ENCODE measurements at regions not wholly inside any gene's neighbourhood (a gene's known extent, or its start where the extent isn't known, plus 50 kb on each side); places are given as distances from the start of the nearest gene placed in this dataset.

GRCh38 chr5:67373518-67373917 lies 176.9 kb upstream of the CD180 start:
- WGBS (ENCODE audit: extremely low coverage, insufficient read length, low lambda C conversion rate) = no CpG with 5 or more reads among the region's 1 CpG
- Histone ChIP-seq H4K20me1 (ENCODE audit: control insufficient read depth, insufficient read depth, insufficient read length) (no peaks in the 10 kb centered on the region), H3K23me2 (ENCODE audit: insufficient read length, low read depth, low read length, poor library complexity, severe bottlenecking) (no peaks in the 10 kb centered on the region), H3K9ac (ENCODE audit: extremely low read depth, insufficient read length, low read length) (no peak overlapping the region), H3K4me2 (ENCODE audit: insufficient read depth, insufficient read length, low read length) (no peak overlapping the region), H3K27ac (ENCODE audit: insufficient read length, low read depth, low read length) (no peak overlapping the region), H2BK15ac (ENCODE audit: low read depth, low read length) (no peak overlapping the region), H3K4me1 (ENCODE audit: insufficient read depth, low read length) (no peaks in the 10 kb centered on the region), H3K23ac (ENCODE audit: insufficient read length, low read depth, low read length) (no peak overlapping the region), H2BK5ac (ENCODE audit: insufficient read length, low read length) (no peak overlapping the region), H2AK5ac (ENCODE audit: insufficient read length, low read length) (no peak overlapping the region), H4K8ac (replicated peaks; ENCODE audit: insufficient read length, low read depth, low read length) (no peak overlapping the region), H3K18ac (ENCODE audit: insufficient read length, low read depth, low read length) (no peak overlapping the region), H4K5ac (ENCODE audit: insufficient read length, low read depth, low read length) (no peak overlapping the region), H3K79me1 (ENCODE audit: insufficient read depth, low read depth, low read length, poor library complexity, severe bottlenecking) (no peaks in the 10 kb centered on the region), H3K27me3 (ENCODE audit: insufficient read depth, low read length) (no peaks in the 10 kb centered on the region), H3K4ac (ENCODE audit: low read depth, low read length) (no peak overlapping the region), H4K91ac (ENCODE audit: insufficient read length, low read depth, low read length) (no peak overlapping the region), H2AFZ (ENCODE audit: low read length) (no peak overlapping the region), H2BK12ac (ENCODE audit: insufficient read length, low read depth, low read length) (no peak overlapping the region), H3T11ph (ENCODE audit: low read length) (no peak overlapping the region), H2BK120ac (ENCODE audit: low read depth, low read length, poor library complexity, severe bottlenecking) (no peak overlapping the region), H3K56ac (ENCODE audit: insufficient read length, low read depth, low read length) (no peak overlapping the region), H3K14ac (ENCODE audit: insufficient read depth, low read length) (no peak overlapping the region), H2BK20ac (ENCODE audit: low read depth, low read length, poor library complexity, severe bottlenecking) (no peak overlapping the region), H3K9me3 (ENCODE audit: control insufficient read depth, low read depth, low read length) (no peaks in the 10 kb centered on the region), H3K79me2 (ENCODE audit: insufficient read depth, low read length) (no peaks in the 10 kb centered on the region)
- H3K4me1 Mint-ChIP-seq = no peaks in the 10 kb centered on the region
- H3K4me3 Mint-ChIP-seq = no peak overlapping the region
- TF ChIP-seq CTCF (conservative IDR thresholded peaks at IDR 0.05) = no peak
- no peak for DNase-seq
- H3K27me3 Mint-ChIP-seq (ENCODE audit: low read depth) = no peaks in the 10 kb centered on the region
- no peak overlapping the region for H3K27ac Mint-ChIP-seq
- peaks cover 0 to 2% (median 0%) of the 10 kb centered on the region in 3 experiments; a peak in 1 of 7 replicates for H3K36me3 Mint-ChIP-seq (ENCODE audit: insufficient read depth in 1 of 3, low read depth in 3 of 3)
- H3K9me3 Mint-ChIP-seq = peaks cover 0 to 11% of the 10 kb centered on the region in 2 experiments; a peak in 2 of 5 replicates
